Stimulated activated CD8-positive, alpha-beta memory T cell treated with anti-CD3 and anti-CD28 coated beads, Interleukin-15, amount 100 ng/mL, for 4 hours (primary cell): ENCODE measurements at regions not wholly inside any gene's neighbourhood (a gene's known extent, or its start where the extent isn't known, plus 50 kb on each side); places are given as distances from the start of the nearest gene placed in this dataset.
"Not testable (repeated sequence)": the region's sequence is repeated elsewhere in the genome, so short reads cannot be mapped to it uniquely, and the experiment has no call there.

ENCODE experiments used
- DNase-seq, 2 donors: peaks; one replicate each; pipeline ENCODE4 v3.0.0-alpha.2; 2020; ENCODE audit warnings: low read depth in 2 of 2

DNA sequence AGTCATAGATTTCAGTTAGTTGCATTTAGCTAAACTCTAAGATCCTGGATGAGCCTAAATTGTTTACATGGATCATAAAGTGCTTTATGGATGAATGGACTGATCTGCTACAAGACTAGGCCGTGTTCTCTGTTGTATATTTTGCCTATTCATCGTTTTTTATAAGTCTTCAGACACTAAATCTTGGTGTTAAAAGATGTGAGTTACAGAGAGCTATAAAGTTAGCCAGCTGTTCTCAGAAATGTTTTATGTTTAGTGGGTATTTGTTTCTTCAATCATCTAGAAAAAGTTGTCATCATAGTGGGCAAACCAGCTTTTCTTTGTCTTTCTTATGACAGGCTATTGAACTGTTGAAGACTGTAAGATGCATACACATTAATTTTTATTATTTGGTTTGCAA lies 585.8 kb upstream of the SEMA6A start:
- DNase-seq = no peak

DNA sequence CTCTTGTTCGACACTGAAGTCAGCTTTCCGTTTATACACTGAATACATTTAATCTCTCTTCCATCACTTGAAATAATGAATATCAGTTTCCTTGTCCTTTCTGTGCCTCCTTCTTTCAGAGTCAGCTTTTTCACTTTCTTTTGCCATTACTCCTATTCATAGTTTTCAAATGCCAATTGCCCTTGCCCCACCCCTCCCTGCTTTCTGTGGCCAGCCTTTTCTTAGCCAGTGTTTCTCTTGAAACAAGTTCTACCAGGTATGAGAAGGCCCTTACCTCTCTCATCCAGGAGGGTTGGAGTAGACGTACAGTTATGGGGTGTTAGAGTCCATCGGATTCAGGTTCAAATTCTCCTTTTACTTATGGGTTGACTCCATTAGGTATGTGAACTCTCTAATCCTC lies 574.7 kb upstream of the SEMA6A start:
- DNase-seq = no peak

DNA sequence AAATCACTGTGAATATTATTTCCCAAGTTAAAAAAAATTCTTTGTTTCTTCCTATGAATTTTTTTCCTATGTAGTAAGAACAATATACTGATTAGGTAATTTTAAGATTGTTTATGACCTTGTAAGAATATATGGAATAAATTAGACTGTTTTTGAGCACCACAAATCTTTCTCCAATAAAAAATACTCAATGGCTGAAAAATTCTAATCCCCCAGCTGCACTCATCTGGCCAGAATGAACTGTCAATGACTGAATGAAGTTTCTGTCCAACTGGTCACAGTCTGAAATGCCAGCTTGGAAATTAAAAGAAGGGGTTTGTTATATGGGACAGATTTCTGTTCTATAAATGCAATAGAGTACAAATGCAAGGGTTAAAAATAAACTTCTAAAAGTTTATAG lies 569.5 kb upstream of the SEMA6A start:
- DNase-seq = no peak

DNA sequence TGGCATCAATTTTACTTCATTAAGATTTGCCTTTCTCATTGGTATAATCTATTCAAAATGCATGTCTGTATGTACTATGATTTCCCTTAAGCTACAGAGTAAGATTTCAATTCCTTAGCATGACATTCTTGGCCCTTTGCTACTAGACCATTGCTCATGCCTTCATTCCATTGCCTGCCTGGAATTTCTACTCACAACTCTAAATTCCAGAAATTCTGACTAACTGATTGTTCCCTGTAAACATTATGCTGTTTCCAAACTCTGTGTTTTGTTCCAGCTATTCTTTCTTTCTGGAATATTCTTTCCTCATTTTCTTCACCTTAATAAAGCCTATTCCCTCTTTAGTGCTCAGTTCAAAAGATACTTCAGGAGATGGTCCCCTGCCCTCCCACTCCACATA lies 568.8 kb upstream of the SEMA6A start:
- DNase-seq = no peak

GRCh38 chr5:117138523-117138922 lies 563.9 kb upstream of the SEMA6A start:
- no peak for DNase-seq

DNA sequence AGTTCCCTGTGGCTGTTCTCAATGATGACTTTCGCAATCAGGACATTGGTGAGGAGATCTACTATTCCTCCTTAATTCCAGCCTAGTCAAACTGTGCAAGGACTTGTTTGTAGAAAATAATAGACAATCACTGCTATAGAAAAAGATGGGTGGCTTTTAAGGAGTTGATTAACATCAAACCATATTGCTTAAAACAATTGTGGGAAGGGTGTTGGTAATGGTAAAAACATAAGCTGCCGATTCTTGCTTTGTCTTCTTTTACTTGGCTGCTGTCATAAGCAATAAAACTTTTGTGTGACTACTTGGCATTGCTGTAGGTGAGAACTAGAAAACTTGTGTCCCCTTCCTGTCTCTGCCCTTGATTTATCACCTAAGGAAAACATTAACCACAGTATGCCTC lies 561.2 kb upstream of the SEMA6A start:
- no peak for DNase-seq

DNA sequence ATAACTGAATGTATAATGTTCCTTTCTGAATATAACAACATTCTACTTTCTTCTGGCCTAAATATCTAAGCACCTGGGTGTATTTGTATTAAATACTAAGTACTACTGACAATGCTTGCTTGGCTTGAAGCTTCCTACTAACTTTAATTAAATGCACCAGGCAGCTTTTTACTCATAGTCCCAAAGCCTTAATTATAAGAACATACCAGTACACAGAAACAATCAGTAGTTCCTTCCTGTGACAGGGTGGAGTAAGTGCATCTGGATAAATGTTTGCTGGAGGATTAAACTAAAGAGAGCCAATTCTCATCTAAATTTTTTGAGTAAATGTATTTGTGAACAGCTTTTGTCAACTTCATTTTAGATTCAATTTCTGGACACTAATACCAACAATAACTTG lies 558.6 kb upstream of the SEMA6A start:
- DNase-seq = no peak

- no peak for DNase-seq
Measured at GRCh38 chr5:117131876-117132275, 557.3 kb upstream of the SEMA6A start.

GRCh38 chr5:117131048-117131679 lies 556.5 kb upstream of the SEMA6A start:
- no peak for DNase-seq

DNA sequence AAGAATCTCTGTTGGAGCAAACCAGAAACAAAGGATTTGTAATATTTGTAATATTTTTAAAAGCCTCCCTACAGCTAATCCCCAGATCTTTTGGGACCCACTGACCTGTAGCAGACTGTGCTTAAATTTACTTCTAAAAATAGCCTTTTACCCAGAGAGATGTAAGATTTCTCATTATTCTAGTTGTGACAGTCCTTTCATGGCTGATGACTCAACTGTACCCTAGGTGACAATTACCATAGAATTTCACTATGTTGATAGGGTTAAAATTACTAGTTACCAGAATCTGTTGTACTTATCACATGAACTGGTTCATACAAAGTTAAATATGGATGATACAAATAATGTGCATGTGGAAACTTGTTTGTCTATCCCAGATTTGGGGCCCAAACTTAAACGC lies 543.9 kb upstream of the SEMA6A start:
- no peak for DNase-seq

GRCh38 chr5:117117314-117117713 lies 542.7 kb upstream of the SEMA6A start:
- DNase-seq = not testable (repeated sequence)

DNA sequence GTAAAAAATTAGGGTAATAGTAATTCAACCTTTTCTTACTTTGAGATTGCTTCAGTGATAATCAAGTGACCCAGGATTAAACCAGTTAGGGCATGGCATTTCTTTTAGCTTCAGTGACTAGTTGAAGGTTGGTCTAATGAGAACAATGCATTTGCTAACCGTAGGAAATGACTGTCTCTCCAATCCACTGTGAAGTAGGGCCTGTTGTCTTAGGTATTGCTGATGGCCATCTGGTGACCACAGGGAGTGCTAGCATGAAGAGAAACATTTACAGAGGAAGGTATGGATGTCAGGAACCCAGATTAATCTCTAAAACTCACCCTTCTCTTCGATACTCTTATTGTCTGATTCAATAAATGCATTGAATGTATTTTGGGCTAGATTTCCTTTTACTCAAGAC lies 535.9 kb upstream of the SEMA6A start:
- no peak for DNase-seq

DNA sequence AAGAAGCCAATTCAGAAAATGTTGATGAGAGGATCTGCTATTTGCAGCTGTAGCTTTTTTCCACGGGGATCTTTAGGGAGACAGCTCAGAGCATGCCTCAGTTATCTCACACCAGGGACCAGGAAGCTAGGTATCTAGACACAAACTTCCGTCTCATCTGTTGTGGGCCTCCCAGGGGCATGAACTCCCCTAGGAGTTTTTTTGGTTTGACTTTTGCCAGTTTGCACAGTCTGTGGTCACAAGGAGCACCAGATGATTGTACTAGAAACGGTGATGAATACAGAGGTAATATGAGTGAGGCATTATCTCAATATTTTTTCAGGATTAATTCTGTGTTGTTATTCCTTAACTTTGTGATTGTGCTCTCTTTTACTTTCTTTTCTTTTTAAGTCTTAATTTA lies 533.2 kb upstream of the SEMA6A start:
- no peak for DNase-seq

- DNase-seq = no peak
Measured at GRCh38 chr5:117103703-117104102, 529.1 kb upstream of the SEMA6A start.

GRCh38 chr5:117102591-117102990 lies 528.0 kb upstream of the SEMA6A start:
- DNase-seq = no peak

- DNase-seq = no peak
Measured at GRCh38 chr5:117100176-117100575, 525.6 kb upstream of the SEMA6A start.

- no peak for DNase-seq
Measured at GRCh38 chr5:117098094-117098493, 523.5 kb upstream of the SEMA6A start.

DNA sequence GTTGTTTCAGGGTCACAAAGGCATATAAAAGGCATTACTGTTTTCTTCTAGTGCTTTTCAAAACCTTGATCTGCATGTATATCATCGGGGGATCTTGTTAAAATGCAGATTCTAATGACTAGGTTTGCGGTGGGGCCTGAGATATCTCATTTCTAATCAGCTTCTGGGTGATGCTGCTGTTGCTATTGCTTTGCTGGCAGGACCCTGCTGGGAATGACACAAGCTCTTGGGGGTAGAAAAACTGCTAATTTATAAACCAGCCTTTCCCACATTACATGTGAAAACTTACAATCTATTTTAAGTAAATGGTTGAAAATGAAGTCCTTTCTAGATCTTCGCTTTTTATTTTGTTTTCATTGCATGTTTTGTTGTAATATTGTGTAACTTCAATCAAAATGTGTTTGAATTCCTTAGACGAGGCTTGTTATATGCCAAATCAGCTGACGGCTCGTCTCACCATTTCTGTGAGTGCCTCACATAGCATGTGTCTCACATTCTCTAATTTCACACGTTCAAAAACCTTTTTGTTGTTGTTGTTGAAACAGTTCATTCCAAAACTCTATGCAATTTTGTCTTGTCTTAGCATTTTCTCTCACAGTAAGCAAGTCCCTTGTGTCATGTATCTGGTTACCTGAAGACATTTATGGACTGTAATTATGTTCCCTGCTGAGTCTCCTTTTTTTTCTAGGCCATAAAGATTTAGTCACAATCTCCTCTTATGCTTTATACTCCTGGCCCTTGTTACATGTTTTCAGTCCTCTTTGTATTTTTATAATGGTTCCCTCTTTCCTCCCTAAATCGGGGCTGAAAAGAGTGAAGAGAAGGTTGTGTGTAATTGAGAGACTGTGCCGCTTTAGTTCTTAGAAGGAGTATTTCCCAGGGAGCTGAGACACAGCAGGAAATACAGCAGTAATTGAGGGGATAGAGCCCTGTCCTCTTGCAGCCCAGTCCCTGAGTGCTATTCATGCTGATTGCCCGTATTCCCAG lies 521.0 kb upstream of the SEMA6A start:
- no peak for DNase-seq

GRCh38 chr5:117094114-117094815 lies 519.6 kb upstream of the SEMA6A start:
- no peak for DNase-seq

- DNase-seq = no peak
Measured at GRCh38 chr5:117093653-117094052, 519.0 kb upstream of the SEMA6A start.

GRCh38 chr5:117089001-117089400 lies 514.4 kb upstream of the SEMA6A start:
- DNase-seq = no peak

- DNase-seq = no peak
Measured at GRCh38 chr5:117088176-117088575, 513.6 kb upstream of the SEMA6A start.

GRCh38 chr5:117084067-117084466 lies 509.4 kb upstream of the SEMA6A start:
- DNase-seq = no peak
